PC-9 (cell line): ENCODE measurements at regions not wholly inside any gene's neighbourhood (a gene's known extent, or its start where the extent isn't known, plus 50 kb on each side); places are given as distances from the start of the nearest gene placed in this dataset.

Experiments used
- BruUV-seq: library from RNA; stranded (reverse); fragments of 400-500 nt; replicated peaks from 2 replicates; lab custom pipeline; 2021; lab: Mats Ljungman, UMichigan
- CTCF ChIA-PET: fragments of 300-600 bp; sonication (Branson Sonifier 250); formaldehyde crosslinking; loops from one replicate; lab custom pipeline; 2022; ENCODE audit warnings: antibody characterized with exemption; lab: Charles Lee
- POLR2A ChIA-PET: fragments of 300-600 bp; sonication (Branson Sonifier 250); formaldehyde crosslinking; loops from one replicate; lab custom pipeline; 2022; ENCODE audit warnings: antibody characterized with exemption; ENCODE audit not compliant: unreplicated experiment; lab: Charles Lee
- DNase-seq, 2 experiments: peaks; one replicate each; pipeline versions ENCODE4 v3.0.0 to v3.0.0-alpha.2; 2015 to 2022; ENCODE audit warnings: mixed read lengths in 1 of 2
- H2AFZ ChIP-seq: fragments of 200-600 bp; sonication (generic); 2 replicates; pipeline ENCODE4 v1.8.1; 2017; ENCODE audit warnings: antibody characterized with exemption
- H3F3A ChIP-seq: fragments of 200-600 bp; sonication (generic); 2 replicates; pipeline ENCODE4 v1.8.1; 2017; ENCODE audit warnings: antibody characterized with exemption, mild to moderate bottlenecking, low read depth; ENCODE audit not compliant: insufficient read depth
- H3K27ac ChIP-seq: fragments of 200-600 bp; sonication (generic); 2 replicates; pipeline ENCODE4 v1.6.1; 2016; ENCODE audit warnings: mixed run types
- H3K27me3 ChIP-seq: fragments of 200-600 bp; sonication (generic); 2 replicates; pipeline ENCODE4 v1.6.1; 2016; ENCODE audit warnings: low read depth, mixed run types; ENCODE audit not compliant: insufficient read depth
- H3K36me3 ChIP-seq: fragments of 200-600 bp; sonication (generic); 2 replicates; pipeline ENCODE4 v1.6.1; 2016; ENCODE audit warnings: low read depth, mixed run types
- H3K4me1 ChIP-seq: fragments of 200-600 bp; sonication (generic); replicated peaks from 2 replicates; pipeline ENCODE4 v1.6.1; 2016; ENCODE audit warnings: mixed run types; ENCODE audit not compliant: insufficient read depth
- H3K4me2 ChIP-seq: fragments of 200-600 bp; sonication (generic); 2 replicates; pipeline ENCODE4 v1.6.1; 2017; ENCODE audit warnings: mixed run types
- H3K4me3 ChIP-seq: fragments of 200-600 bp; sonication (generic); 2 replicates; pipeline ENCODE4 v1.6.1; 2016; ENCODE audit warnings: mixed run types
- H3K79me2 ChIP-seq: fragments of 200-600 bp; sonication (generic); 2 replicates; pipeline ENCODE4 v1.6.1; 2017; ENCODE audit warnings: low read depth, mixed run types
- H3K9me2 ChIP-seq: fragments of 200-600 bp; sonication (generic); 2 replicates; pipeline ENCODE4 v1.8.1; 2017; ENCODE audit warnings: mild to moderate bottlenecking; ENCODE audit not compliant: insufficient read depth
- H3K9me3 ChIP-seq: fragments of 200-600 bp; sonication (generic); 2 replicates; pipeline ENCODE4 v1.8.1; 2016; ENCODE audit warnings: low read depth; ENCODE audit not compliant: insufficient read depth
- H4K20me1 ChIP-seq: fragments of 200-600 bp; sonication (generic); 2 replicates; pipeline ENCODE4 v1.8.1; 2017; ENCODE audit not compliant: insufficient read depth
- CTCF ChIP-seq: fragments of 200-600 bp; sonication (generic); conservative IDR thresholded peaks from 2 replicates; pipeline ENCODE4 v1.6.1; 2017; ENCODE audit warnings: mixed run types, antibody characterized with exemption, mild to moderate bottlenecking, moderate library complexity
- EZH2 ChIP-seq: fragments of 200-600 bp; sonication (generic); IDR thresholded peaks from 2 replicates; pipeline ENCODE4 v1.8.0; 2017; ENCODE audit warnings: antibody characterized with exemption, low read depth
- intact Hi-C: fragments of 100-400 bp; cut with micrococcal nuclease; formaldehyde crosslinking; loops from one replicate; pipeline ENCODE4 v1.10.0; 2022; ENCODE audit not compliant: unreplicated experiment

DNA sequence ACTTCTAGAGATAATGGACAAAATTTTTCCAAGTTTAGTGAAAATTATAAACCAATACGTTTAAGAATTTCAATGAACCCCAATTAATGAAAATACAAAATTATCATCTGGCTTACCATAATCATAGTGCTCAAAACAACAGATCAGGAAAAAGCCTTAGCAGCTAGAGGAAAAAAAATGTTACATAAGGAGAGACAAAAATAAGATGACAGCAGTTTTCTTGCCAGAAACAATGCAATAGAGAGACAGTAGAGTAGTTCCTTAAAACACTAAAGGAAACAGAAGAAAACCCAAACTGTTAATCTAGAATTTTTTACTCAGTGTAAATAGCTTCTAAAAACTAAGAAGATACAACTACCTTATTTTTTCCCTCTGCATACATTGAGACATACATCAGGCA lies 341.7 kb upstream of the CHORDC1 start:
- Histone ChIP-seq H3K4me1 (no peaks in the 10 kb centered on the region), H3K27me3 (no peaks in the 10 kb centered on the region), H2AFZ (no peak overlapping the region), H3K4me2 (no peak overlapping the region), H3K9me3 (peaks cover 4% of the 10 kb centered on the region; the same call in 1 of the 2 replicates), H3K4me3 (no peak overlapping the region), H3F3A (no peaks in the 10 kb centered on the region), H3K36me3 (no peaks in the 10 kb centered on the region), H3K27ac (no peak overlapping the region), H3K79me2 (no peaks in the 10 kb centered on the region), H3K9me2 (no peaks in the 10 kb centered on the region), H4K20me1 (no peaks in the 10 kb centered on the region)
- ChIA-PET CTCF (no interaction called here), POLR2A (no interaction called here)
- TF ChIP-seq CTCF, result no peak
- TF ChIP-seq EZH2, result no peak
- intact Hi-C loops, result no loop called here
- no TSS peak for BruUV-seq
- DNase-seq, result no peak

DNA sequence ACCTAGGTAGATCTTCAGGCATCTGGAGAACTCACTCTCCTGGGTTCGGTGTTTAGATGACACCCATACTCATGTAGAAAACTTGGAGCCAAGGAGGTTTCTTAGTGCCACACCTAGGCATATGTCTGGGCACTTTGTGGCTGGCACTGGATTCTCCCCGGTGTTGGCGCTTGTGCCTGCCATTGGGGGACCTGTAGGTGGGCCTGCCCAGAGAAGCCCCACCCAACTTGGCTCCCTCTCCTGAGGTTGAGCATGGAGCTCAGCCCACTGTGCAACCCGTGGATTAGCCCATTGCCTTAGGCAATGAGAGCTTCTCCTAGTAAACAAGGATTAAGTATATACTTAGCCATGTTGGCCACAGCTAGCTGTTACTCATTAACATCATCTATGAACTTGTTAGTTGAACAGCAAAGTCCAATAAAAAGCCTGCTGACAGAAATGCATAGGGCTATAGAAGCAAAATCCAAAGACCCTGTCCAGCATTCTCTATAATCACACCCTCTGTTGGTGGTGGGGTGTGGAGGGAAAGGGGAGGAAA lies 335.5 kb upstream of the CHORDC1 start:
- ChIA-PET CTCF (no interaction called here), POLR2A (no interaction called here)
- Histone ChIP-seq H3K9me3 (peaks cover 4% of the 10 kb centered on the region; the same call in 1 of the 2 replicates), H3K9me2 (no peaks in the 10 kb centered on the region), H3K27ac (no peak overlapping the region), H3K79me2 (no peaks in the 10 kb centered on the region), H3K4me3 (no peak overlapping the region), H2AFZ (no peak overlapping the region), H3F3A (no peaks in the 10 kb centered on the region), H3K27me3 (no peaks in the 10 kb centered on the region), H3K36me3 (no peaks in the 10 kb centered on the region), H3K4me2 (no peak overlapping the region), H3K4me1 (no peaks in the 10 kb centered on the region), H4K20me1 (no peaks in the 10 kb centered on the region)
- no peak for DNase-seq
- no TSS peak for BruUV-seq
- TF ChIP-seq CTCF, result no peak
- no peak for TF ChIP-seq EZH2
- intact Hi-C loops, result no loop called here

- CTCF ChIA-PET, result no interaction called here
Measured at GRCh38 chr11:90556606-90557005, 333.8 kb upstream of the CHORDC1 start.

More at GRCh38 chr11:90556606-90557005, 333.8 kb upstream of the CHORDC1 start:
- Histone ChIP-seq H4K20me1 (no peaks in the 10 kb centered on the region), H3K27me3 (no peaks in the 10 kb centered on the region), H3F3A (no peaks in the 10 kb centered on the region), H3K4me3 (no peak overlapping the region), H3K9me2 (no peaks in the 10 kb centered on the region), H2AFZ (no peak overlapping the region), H3K9me3 (peaks cover 4% of the 10 kb centered on the region; the same call in 1 of the 2 replicates), H3K4me1 (no peaks in the 10 kb centered on the region), H3K4me2 (no peak overlapping the region), H3K27ac (no peak overlapping the region), H3K36me3 (no peaks in the 10 kb centered on the region), H3K79me2 (no peaks in the 10 kb centered on the region)
- no TSS peak for BruUV-seq
- POLR2A ChIA-PET, result no interaction called here
- no peak for TF ChIP-seq CTCF
- no peak for TF ChIP-seq EZH2
- intact Hi-C loops, result no loop called here
- DNase-seq, result no peak
